Common myeloid progenitor, CD34-positive (primary cell): ENCODE measurements at regions not wholly inside any gene's neighbourhood (a gene's known extent, or its start where the extent isn't known, plus 50 kb on each side); places are given as distances from the start of the nearest gene placed in this dataset.

ENCODE experiments used
- CTCF ChIA-PET: fragments of 350-600 bp; sonication (Branson Sonifier 250); formaldehyde crosslinking; loops from one replicate; lab custom pipeline; 2021; ENCODE audit warnings: antibody characterized with exemption; lab: Charles Lee
- POLR2A ChIA-PET: fragments of 350-600 bp; sonication (Branson Sonifier 250); formaldehyde crosslinking; loops from one replicate; lab custom pipeline; 2021; ENCODE audit warnings: antibody characterized with exemption; lab: Charles Lee
- DNase-seq, 3 donors: peaks; one replicate each; pipeline versions ENCODE4 v3.0.0 to v3.0.0-alpha.2; 2013
- H3K27ac ChIP-seq, 2 experiments: 1 replicate in 1 of 2; 2 replicates in 1 of 2; pipeline ENCODE4 v1.7.0; 2013; ENCODE audit warnings: inconsistent platforms in 2 of 2, low read length in 2 of 2, mild to moderate bottlenecking in 2 of 2, low read depth in 1 of 2, moderate library complexity in 1 of 2; ENCODE audit not compliant: severe bottlenecking in 2 of 2, insufficient read depth in 1 of 2, poor library complexity in 1 of 2
- H3K27me3 ChIP-seq, 5 experiments: replicated peaks in 2 of 5; 1 replicate in 3 of 5; 2 replicates in 2 of 5; pipeline versions ENCODE4 v1.6.1 to v1.7.0; 2013; ENCODE audit warnings: low read length in 4 of 5, mild to moderate bottlenecking in 2 of 5, moderate library complexity in 2 of 5, inconsistent platforms in 1 of 5; ENCODE audit not compliant: insufficient read depth in 5 of 5, control insufficient read depth in 4 of 5
- H3K36me3 ChIP-seq, 4 experiments: 1 replicate in 2 of 4; 2 replicates in 2 of 4; pipeline versions ENCODE4 v1.6.1 to v1.7.0; 2013; ENCODE audit warnings: low read length in 3 of 4, control low read depth in 1 of 4, mild to moderate bottlenecking in 1 of 4; ENCODE audit not compliant: control insufficient read depth in 4 of 4, insufficient read depth in 4 of 4
- H3K4me1 ChIP-seq, 4 experiments: 1 replicate in 3 of 4; 2 replicates in 1 of 4; pipeline versions ENCODE4 v1.6.1 to v1.7.1; 2013; ENCODE audit warnings: low read length in 3 of 4, mild to moderate bottlenecking in 3 of 4, control low read depth in 1 of 4, inconsistent platforms in 1 of 4, moderate library complexity in 1 of 4; ENCODE audit not compliant: control insufficient read depth in 4 of 4, insufficient read depth in 4 of 4; ENCODE audit errors: control extremely low read depth in 1 of 4
- H3K4me3 ChIP-seq, 7 experiments: 1 replicate in 4 of 7; 2 replicates in 3 of 7; pipeline versions ENCODE4 v1.5.1 to v1.7.0; 2013; ENCODE audit warnings: mild to moderate bottlenecking in 7 of 7, low read length in 6 of 7, moderate library complexity in 6 of 7, inconsistent platforms in 2 of 7, low read depth in 2 of 7, control low read depth in 1 of 7; ENCODE audit not compliant: insufficient read depth in 4 of 7, control insufficient read depth in 1 of 7; ENCODE audit errors: extremely low read depth in 1 of 7
- H3K9me3 ChIP-seq, 5 experiments: 1 replicate in 4 of 5; 2 replicates in 1 of 5; pipeline versions ENCODE4 v1.6.1 to v1.7.1; 2013; ENCODE audit warnings: low read length in 4 of 5, mild to moderate bottlenecking in 2 of 5, inconsistent platforms in 1 of 5, low read depth in 1 of 5, moderate library complexity in 1 of 5; ENCODE audit not compliant: control insufficient read depth in 4 of 5, insufficient read depth in 2 of 5; ENCODE audit errors: control extremely low read depth in 1 of 5
- WGBS: methylation state at CpG from one replicate; pipeline ENCODE4 v1.1.5; 2013; ENCODE audit not compliant: insufficient coverage; 5-methylcytosine and 5-hydroxymethylcytosine counted together

DNA sequence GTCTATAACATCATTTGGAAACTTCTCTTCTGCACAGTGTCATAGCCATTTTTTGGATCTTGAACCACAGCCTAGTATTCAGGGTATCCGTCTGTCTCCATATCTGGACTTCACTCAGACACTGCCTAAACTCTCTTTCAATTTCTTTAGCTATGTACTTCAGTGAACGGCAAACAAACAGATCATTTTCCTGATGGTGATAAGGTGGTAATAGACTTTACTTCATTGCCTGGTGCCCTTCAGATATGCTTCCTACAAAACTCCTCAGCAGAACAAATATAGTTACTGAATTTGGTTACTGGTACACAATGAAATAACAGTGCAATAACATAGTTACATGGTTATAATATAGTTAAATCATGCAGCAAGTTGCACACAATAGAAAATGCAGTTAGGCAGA lies 348.2 kb downstream of the ZSWIM6 start:
- no peaks in the 10 kb centered on the region for H3K27me3 ChIP-seq
- DNase-seq = no peak
- no peaks in the 10 kb centered on the region for H3K36me3 ChIP-seq
- no peak overlapping the region for H3K4me3 ChIP-seq
- H3K27ac ChIP-seq = no peak overlapping the region
- peaks cover 0 to 1% (median 0%) of the 10 kb centered on the region in 5 experiments for H3K9me3 ChIP-seq
- no peaks in the 10 kb centered on the region for H3K4me1 ChIP-seq
- WGBS = no CpG with 5 or more reads among the region's 2 CpGs
- ChIA-PET CTCF (no interaction called here), POLR2A (no interaction called here)

DNA sequence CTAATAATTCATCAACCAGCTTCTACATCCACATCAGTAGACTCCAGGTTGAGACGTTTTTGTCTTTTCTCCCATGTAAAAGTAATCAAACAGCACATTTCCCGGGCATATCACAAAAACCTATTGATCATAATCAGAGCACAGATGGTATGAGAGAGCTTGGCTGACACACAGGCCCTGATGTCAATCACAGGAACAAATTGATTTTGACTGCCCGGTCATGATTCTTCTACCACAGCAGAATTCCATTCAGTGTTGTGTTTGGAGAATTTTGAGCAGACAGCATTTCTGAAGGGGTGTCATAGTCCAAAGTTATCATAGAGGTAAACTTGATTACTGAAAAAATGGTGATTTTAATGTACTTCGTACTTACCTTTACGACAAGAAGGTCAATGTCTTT lies 351.1 kb downstream of the ZSWIM6 start:
- no peak for DNase-seq
- no peaks in the 10 kb centered on the region for H3K36me3 ChIP-seq
- H3K4me1 ChIP-seq = no peaks in the 10 kb centered on the region
- ChIA-PET CTCF (interaction anchor here (0.8 to 1.0 kb wide), 3 partner anchors 9 to 112 kb away, joined by 3 read pairs; no protein-coding TSS in a partner anchor), POLR2A (no interaction called here)
- H3K27me3 ChIP-seq = no peaks in the 10 kb centered on the region
- no peak overlapping the region for H3K4me3 ChIP-seq
- 96% methylated on average over 3 of the region's 5 CpGs for WGBS
- peaks cover 0 to 1% (median 0%) of the 10 kb centered on the region in 5 experiments for H3K9me3 ChIP-seq
- no peak overlapping the region for H3K27ac ChIP-seq

DNA sequence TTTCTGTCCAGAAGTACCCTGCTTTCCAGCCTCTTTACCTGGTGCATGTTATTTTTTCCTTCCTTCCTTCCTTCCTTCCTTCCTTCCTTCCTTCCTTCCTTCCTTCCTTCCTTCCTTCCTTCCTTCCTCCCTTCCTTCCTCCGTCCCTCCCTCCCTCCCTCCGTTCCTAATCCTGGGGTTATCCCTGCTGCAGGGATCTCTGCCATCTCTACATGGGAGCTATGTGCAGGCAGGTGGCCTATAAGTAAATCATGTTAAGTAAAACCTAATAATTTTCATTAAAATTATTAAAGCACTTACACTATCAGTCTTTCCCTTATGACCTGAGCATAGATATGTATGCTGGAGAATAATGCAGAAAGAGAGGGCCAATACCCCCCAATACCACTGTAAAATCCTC lies 351.9 kb downstream of the ZSWIM6 start:
- Histone ChIP-seq H3K27ac (no peak overlapping the region), H3K4me1 (no peaks in the 10 kb centered on the region), H3K36me3 (no peaks in the 10 kb centered on the region), H3K9me3 (peaks cover 0 to 1% (median 0%) of the 10 kb centered on the region in 5 experiments), H3K27me3 (no peaks in the 10 kb centered on the region), H3K4me3 (no peak overlapping the region)
- CTCF ChIA-PET = no interaction called here
- POLR2A ChIA-PET = no interaction called here
- DNase-seq = no peak
- no CpG with 5 or more reads among the region's 2 CpGs for WGBS

DNA sequence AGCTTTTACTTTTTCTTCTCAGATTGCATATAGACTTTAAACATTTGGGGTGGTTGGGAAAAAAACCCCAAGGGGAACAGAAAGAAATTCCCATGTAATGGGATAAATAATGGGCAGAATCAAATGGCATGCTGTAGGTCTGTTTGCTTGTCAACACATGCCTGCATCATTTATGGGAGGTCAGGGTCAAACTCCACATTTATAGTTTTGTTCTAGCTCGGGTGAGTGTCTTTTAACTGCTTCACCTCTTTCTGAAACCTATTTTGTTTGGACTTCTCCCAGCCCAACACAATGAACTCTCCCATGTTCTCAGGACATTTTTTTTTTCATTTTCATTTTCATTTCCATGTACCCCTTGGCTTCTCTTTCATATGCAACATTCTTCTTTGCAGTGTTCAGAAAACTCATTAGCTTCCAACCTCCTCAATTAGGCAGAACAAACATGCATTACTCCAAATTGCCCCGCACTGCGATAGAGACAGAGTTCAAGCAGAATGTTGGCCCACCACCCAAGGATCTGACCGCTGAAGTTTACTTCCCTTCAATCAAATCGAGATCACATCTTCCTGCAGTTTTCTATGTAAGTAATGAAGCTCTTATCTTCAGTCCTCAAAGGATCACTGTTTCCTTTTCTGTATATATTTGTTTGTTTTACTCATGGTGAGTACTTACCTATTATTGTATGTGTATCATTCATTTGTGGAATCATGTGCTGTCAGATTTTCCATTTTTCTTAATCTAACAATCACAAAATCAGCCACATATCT lies 354.6 kb downstream of the ZSWIM6 start:
- H3K27ac ChIP-seq = no peak overlapping the region
- H3K36me3 ChIP-seq = no peaks in the 10 kb centered on the region
- no peaks in the 10 kb centered on the region for H3K27me3 ChIP-seq
- DNase-seq = no peak
- H3K4me3 ChIP-seq = no peak overlapping the region
- POLR2A ChIA-PET = interaction anchor here (0.9 kb wide), 1 partner anchor 13 kb away, joined by 3 read pairs; no protein-coding TSS in a partner anchor
- H3K9me3 ChIP-seq = peaks cover 0 to 1% (median 0%) of the 10 kb centered on the region in 5 experiments
- 100% methylated on average over 3 of the region's 5 CpGs for whole genome bisulfite sequencing
- CTCF ChIA-PET = interaction anchor here (1.0 to 1.2 kb wide), 2 partner anchors 9 to 29 kb away, joined by 3 to 6 read pairs; no protein-coding TSS in a partner anchor
- H3K4me1 ChIP-seq = no peaks in the 10 kb centered on the region

DNA sequence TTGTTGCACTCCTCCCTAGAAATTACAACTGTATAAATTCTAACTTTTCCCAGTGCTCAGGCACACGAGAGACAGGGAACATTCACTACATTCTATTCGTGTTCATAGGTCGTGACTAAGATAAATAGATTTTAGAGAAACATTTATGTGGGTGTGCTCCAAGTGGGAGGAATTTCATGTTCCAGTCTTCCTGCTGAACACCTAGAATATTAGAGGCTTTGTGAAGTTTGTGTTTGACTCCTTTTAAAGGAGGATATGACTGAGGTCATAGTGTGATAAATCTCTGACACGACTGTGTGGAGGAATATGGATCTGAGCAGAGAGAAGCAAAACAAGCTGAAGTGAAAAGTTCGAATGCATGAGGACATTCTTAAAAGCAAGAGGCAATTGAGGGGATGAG lies 355.3 kb downstream of the ZSWIM6 start:
- ChIA-PET POLR2A (interaction anchor here (0.9 kb wide), 1 partner anchor 14 kb away, joined by 3 read pairs; no protein-coding TSS in a partner anchor), CTCF (interaction anchor here (0.7 to 1.2 kb wide), 3 partner anchors 9 to 30 kb away, joined by 3 to 6 read pairs (median 3); no protein-coding TSS in a partner anchor)
- no peaks in the 10 kb centered on the region for H3K36me3 ChIP-seq
- no peaks in the 10 kb centered on the region for H3K4me1 ChIP-seq
- H3K27me3 ChIP-seq = no peaks in the 10 kb centered on the region
- DNase-seq = no peak
- H3K9me3 ChIP-seq = peaks cover 0 to 1% (median 0%) of the 10 kb centered on the region in 5 experiments
- H3K4me3 ChIP-seq = no peak overlapping the region
- WGBS = 80% methylated on average over 2 of the region's 5 CpGs
- H3K27ac ChIP-seq = no peak overlapping the region

DNA sequence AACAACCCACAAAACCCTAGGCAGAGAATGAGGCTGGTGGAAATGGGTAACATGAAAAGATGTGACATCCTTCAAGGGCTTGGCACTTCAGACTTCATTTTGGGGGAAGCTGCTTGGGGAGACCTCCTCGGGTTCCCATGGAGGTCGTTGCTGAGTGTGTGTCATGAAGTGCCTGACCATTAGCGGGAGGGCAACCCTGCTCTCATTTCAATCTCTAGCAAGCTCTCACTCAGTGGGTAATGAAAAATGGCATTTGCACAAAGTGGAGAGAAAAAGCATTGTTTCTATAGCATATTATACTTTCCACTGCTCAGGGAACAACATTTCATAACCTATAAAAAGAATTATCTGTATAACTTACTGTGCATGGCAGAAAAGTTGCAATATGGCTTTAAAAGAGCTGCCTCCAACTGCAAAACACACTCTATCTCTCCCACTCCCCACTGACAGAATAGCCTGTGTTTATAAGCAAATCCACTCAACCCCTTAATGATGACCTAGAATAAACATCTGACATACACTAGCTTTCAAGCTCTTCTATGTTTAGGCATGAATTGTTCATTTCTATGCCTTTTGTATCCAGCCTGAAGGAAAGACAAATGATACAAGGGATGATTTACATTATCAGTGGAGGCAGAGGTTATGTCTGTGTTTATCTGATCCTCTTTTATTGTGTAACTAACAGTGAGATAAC lies 357.2 kb downstream of the ZSWIM6 start:
- no peaks in the 10 kb centered on the region for H3K27me3 ChIP-seq
- CTCF ChIA-PET = no interaction called here
- no peak for DNase-seq
- H3K9me3 ChIP-seq = peaks cover 0 to 2% (median 1%) of the 10 kb centered on the region in 5 experiments
- H3K4me1 ChIP-seq = no peaks in the 10 kb centered on the region
- WGBS = 80% methylated on average over 2 of the region's 3 CpGs
- POLR2A ChIA-PET = no interaction called here
- no peaks in the 10 kb centered on the region for H3K36me3 ChIP-seq
- H3K27ac ChIP-seq = no peak overlapping the region
- no peak overlapping the region for H3K4me3 ChIP-seq
